ENCODE measurements at regions not wholly inside any gene's neighbourhood (a gene's known extent, or its start where the extent isn't known, plus 50 kb on each side); places are given as distances from the start of the nearest gene placed in this dataset.

- Histone ChIP-seq H3K27me3 (no peaks in the 10 kb centered on the region), H3K27ac (no peak overlapping the region), H3K9me3 (no peaks in the 10 kb centered on the region), H3K4me3 (no peak overlapping the region), H3K4me1 (no peaks in the 10 kb centered on the region), H3K36me3 (no peaks in the 10 kb centered on the region)
- TF ChIP-seq CTCF (IDR thresholded peaks at IDR 0.05), result no peak
- intact Hi-C loops (cut with DNase I), result no loop called here
- no peak for ATAC-seq
- DNase-seq, result no peak
Observed at GRCh38 chr12:86445356-86445755, 189.2 kb upstream of the MGAT4C start.

- Histone ChIP-seq H3K27ac (no peak overlapping the region), H3K9me3 (no peaks in the 10 kb centered on the region), H3K4me3 (no peak overlapping the region), H3K36me3 (no peaks in the 10 kb centered on the region), H3K4me1 (no peaks in the 10 kb centered on the region), H3K27me3 (no peaks in the 10 kb centered on the region)
- TF ChIP-seq CTCF (IDR thresholded peaks at IDR 0.05), result no peak
- ATAC-seq (no peak), DNase-seq (no peak)
- intact Hi-C loops (cut with DNase I), result no loop called here
Observed at GRCh38 chr12:86435053-86435452, 178.9 kb upstream of the MGAT4C start.

- no peak for DNase-seq
- no peak for ATAC-seq
- Histone ChIP-seq H3K9me3 (no peaks in the 10 kb centered on the region), H3K27ac (no peak overlapping the region), H3K36me3 (no peaks in the 10 kb centered on the region), H3K4me3 (no peak overlapping the region), H3K27me3 (no peaks in the 10 kb centered on the region), H3K4me1 (no peaks in the 10 kb centered on the region)
- intact Hi-C loops (cut with DNase I), result no loop called here
- no peak for TF ChIP-seq CTCF (IDR thresholded peaks at IDR 0.05)
Observed at GRCh38 chr12:86429824-86430223, 173.6 kb upstream of the MGAT4C start.

GRCh38 chr12:86421333-86421732 lies 165.1 kb upstream of the MGAT4C start:
- DNase-seq (no peak), ATAC-seq (no peak)
- no peak for TF ChIP-seq CTCF (IDR thresholded peaks at IDR 0.05)
- Histone ChIP-seq H3K4me1 (no peaks in the 10 kb centered on the region), H3K4me3 (no peak overlapping the region), H3K9me3 (no peaks in the 10 kb centered on the region), H3K27ac (no peak overlapping the region), H3K27me3 (no peaks in the 10 kb centered on the region), H3K36me3 (no peaks in the 10 kb centered on the region)
- intact Hi-C loops (cut with DNase I), result no loop called here

- Histone ChIP-seq H3K27me3 (no peaks in the 10 kb centered on the region), H3K4me1 (no peaks in the 10 kb centered on the region), H3K4me3 (no peak overlapping the region), H3K27ac (no peak overlapping the region), H3K9me3 (no peaks in the 10 kb centered on the region), H3K36me3 (no peaks in the 10 kb centered on the region)
- TF ChIP-seq CTCF (IDR thresholded peaks at IDR 0.05), result no peak
- ATAC-seq (no peak), DNase-seq (no peak)
- intact Hi-C loops (cut with DNase I), result no loop called here
Observed at GRCh38 chr12:86414201-86414600, 158.0 kb upstream of the MGAT4C start.

GRCh38 chr12:86411710-86412109 lies 155.5 kb upstream of the MGAT4C start:
- Histone ChIP-seq H3K4me1 (no peaks in the 10 kb centered on the region), H3K36me3 (no peaks in the 10 kb centered on the region), H3K27me3 (no peaks in the 10 kb centered on the region), H3K9me3 (no peaks in the 10 kb centered on the region), H3K27ac (no peak overlapping the region), H3K4me3 (no peak overlapping the region)
- no peak for TF ChIP-seq CTCF (IDR thresholded peaks at IDR 0.05)
- DNase-seq (no peak), ATAC-seq (no peak)
- intact Hi-C loops (cut with DNase I), result no loop called here

Data from upper lobe of right lung (tissue), 1 donor.